ENCODE measurements at regions not wholly inside any gene's neighbourhood (a gene's known extent, or its start where the extent isn't known, plus 50 kb on each side); places are given as distances from the start of the nearest gene placed in this dataset.
"Not testable (repeated sequence)": the region's sequence is repeated elsewhere in the genome, so short reads cannot be mapped to it uniquely, and the experiment has no call there.

GRCh38 chr14:85333313-85333712, 196.6 kb upstream of the FLRT2 start:
- no peak for DNase-seq

- DNase-seq = no peak
Measured at GRCh38 chr14:85333841-85334240, 196.1 kb upstream of the FLRT2 start.

- DNase-seq = no peak
Measured at GRCh38 chr14:85334316-85334715, 195.6 kb upstream of the FLRT2 start.

- DNase-seq = no peak
Measured at GRCh38 chr14:85336257-85336656, 193.7 kb upstream of the FLRT2 start.

GRCh38 chr14:85336817-85337216, 193.1 kb upstream of the FLRT2 start:
- DNase-seq = no peak

GRCh38 chr14:85338895-85339294, 191.0 kb upstream of the FLRT2 start:
- DNase-seq = no peak

GRCh38 chr14:85342858-85343607, 186.9 kb upstream of the FLRT2 start:
- DNase-seq = no peak

- no peak for DNase-seq
Measured at GRCh38 chr14:85344171-85344570, 185.8 kb upstream of the FLRT2 start.

- no peak for DNase-seq
Measured at GRCh38 chr14:85344847-85345570, 184.9 kb upstream of the FLRT2 start.

- no peak for DNase-seq
Measured at GRCh38 chr14:85350667-85351066, 179.3 kb upstream of the FLRT2 start.

- not testable (repeated sequence) for DNase-seq
Measured at GRCh38 chr14:85352588-85352987, 177.4 kb upstream of the FLRT2 start.

- no peak for DNase-seq
Measured at GRCh38 chr14:85357120-85357519, 172.8 kb upstream of the FLRT2 start.

GRCh38 chr14:85358136-85358785, 171.7 kb upstream of the FLRT2 start:
- no peak for DNase-seq

GRCh38 chr14:85359505-85359904, 170.4 kb upstream of the FLRT2 start:
- DNase-seq = no peak

- DNase-seq = no peak
Measured at GRCh38 chr14:85363358-85363757, 166.6 kb upstream of the FLRT2 start.

- no peak for DNase-seq
Measured at GRCh38 chr14:85366226-85366625, 163.7 kb upstream of the FLRT2 start.

- no peak for DNase-seq
Measured at GRCh38 chr14:85380881-85381280, 149.1 kb upstream of the FLRT2 start.

GRCh38 chr14:85382341-85382740, 147.6 kb upstream of the FLRT2 start:
- no peak for DNase-seq

GRCh38 chr14:85387181-85387580, 142.8 kb upstream of the FLRT2 start:
- DNase-seq = no peak

- no peak for DNase-seq
Measured at GRCh38 chr14:85390236-85390635, 139.7 kb upstream of the FLRT2 start.

- DNase-seq = no peak
Measured at GRCh38 chr14:85391455-85391854, 138.5 kb upstream of the FLRT2 start.

- no peak for DNase-seq
Measured at GRCh38 chr14:85391892-85392291, 138.1 kb upstream of the FLRT2 start.

GRCh38 chr14:85399186-85399585, 130.8 kb upstream of the FLRT2 start:
- no peak for DNase-seq

- no peak for DNase-seq
Measured at GRCh38 chr14:85400678-85401077, 129.3 kb upstream of the FLRT2 start.

Data from stimulated activated CD4-positive, alpha-beta T cell treated with anti-CD3 and anti-CD28 coated beads, Interleukin-2, amount 100 ng/mL, for 24 hours (primary cell).